Colonic mucosa (tissue), 4 donors: ENCODE measurements at regions not wholly inside any gene's neighbourhood (a gene's known extent, or its start where the extent isn't known, plus 50 kb on each side); places are given as distances from the start of the nearest gene placed in this dataset.

ENCODE experiments used
- DNase-seq: peaks from one replicate; pipeline ENCODE4 v3.0.0-alpha.2; 2020
- H3K27ac ChIP-seq: fragments of 200-600 bp; one replicate; pipeline ENCODE4 v1.8.0; 2021
- H3K27me3 ChIP-seq: fragments of 200-600 bp; one replicate; pipeline ENCODE4 v1.8.0; 2021
- H3K36me3 ChIP-seq: fragments of 200-600 bp; one replicate; pipeline ENCODE4 v1.8.0; 2021
- H3K4me1 ChIP-seq: fragments of 200-600 bp; one replicate; pipeline ENCODE4 v1.8.0; 2021; ENCODE audit warnings: mild to moderate bottlenecking
- H3K4me3 ChIP-seq: fragments of 200-600 bp; one replicate; pipeline ENCODE4 v1.8.0; 2021
- H3K9ac ChIP-seq, 2 donors: one replicate each; pipeline ENCODE4 v1.7.0; 2013; ENCODE audit warnings: control low read depth in 2 of 2, low read depth in 2 of 2, low read length in 2 of 2
- H3K9me3 ChIP-seq: fragments of 200-600 bp; one replicate; pipeline ENCODE4 v1.8.0; 2021
- CTCF ChIP-seq: fragments of 200-600 bp; IDR thresholded peaks from one replicate; pipeline ENCODE4 v1.8.0; 2022; ENCODE audit warnings: antibody characterized with exemption, mild to moderate bottlenecking
- intact Hi-C: fragments of 100-400 bp; cut with DNase I; formaldehyde crosslinking; loops from one replicate; pipeline ENCODE4 v1.14.1; 2022
- donor health status: healthy.
- donor health status: DM: no; HTN: no; CAD: no.
- donor health status: DM: no; HTN: no; CAD: no.

DNA sequence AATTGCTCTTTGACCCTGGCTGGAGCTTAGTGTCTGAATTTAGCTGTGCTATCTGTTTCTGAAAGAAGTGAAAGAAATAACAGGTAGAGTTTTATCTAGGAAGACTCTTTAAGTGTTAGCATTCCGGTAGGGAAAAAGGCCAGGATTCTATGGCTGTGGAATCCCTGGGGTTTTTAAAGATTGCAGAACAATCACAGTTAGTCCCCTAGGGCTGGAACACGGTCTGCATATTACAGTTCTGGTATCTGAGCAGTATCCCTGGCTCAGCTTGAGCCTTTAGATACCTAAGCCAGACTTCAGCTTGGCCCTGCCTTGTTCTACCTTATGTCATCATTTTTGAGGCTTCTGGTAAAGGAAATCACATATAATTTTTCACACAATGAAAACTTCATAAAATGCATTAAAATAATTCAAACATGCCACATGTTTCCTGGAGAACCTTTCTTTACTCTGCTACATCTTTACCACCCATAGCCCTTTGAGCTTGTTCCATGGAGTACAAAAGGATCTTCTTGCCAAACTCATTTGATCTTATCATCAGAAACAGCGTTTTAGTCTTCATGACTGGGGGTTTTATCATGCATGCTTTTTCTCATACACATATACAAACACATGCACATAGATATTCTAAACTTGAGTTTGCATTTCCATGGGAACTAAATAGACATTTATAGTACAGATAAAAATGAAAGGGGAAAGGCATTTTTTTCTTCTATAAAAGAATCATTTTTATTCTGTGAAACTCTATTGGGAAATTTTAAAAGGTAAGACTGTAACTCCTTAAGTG, 410.8 kb downstream of the CETN3 start:
- no peak for DNase-seq
- H3K27me3 ChIP-seq = no peaks in the 10 kb centered on the region

DNA sequence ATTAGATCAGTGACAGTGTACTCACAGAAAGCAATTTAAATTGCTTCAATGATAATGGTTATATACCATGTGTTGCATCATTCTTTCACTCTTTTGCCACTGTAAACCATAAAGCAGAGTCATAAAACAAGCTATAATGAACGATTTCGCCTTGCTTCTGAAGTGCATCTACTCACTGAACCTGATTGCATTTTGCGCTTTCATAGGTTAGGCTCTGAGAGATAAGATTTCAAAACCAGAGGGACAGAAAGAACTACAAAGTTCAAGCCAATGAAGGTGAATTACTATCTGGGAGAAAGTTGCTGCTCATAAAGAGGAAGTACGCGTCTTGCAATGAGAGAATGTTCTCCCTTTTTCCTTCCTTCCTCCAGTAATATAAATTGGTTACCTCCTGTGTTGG, 412.7 kb downstream of the CETN3 start:
- Histone ChIP-seq H3K4me1 (no peaks in the 10 kb centered on the region), H3K36me3 (no peaks in the 10 kb centered on the region), H3K27me3 (no peaks in the 10 kb centered on the region), H3K27ac (peak overlapping the region; percentile 15), H3K4me3 (no peak overlapping the region), H3K9ac (no peak overlapping the region), H3K9me3 (no peaks in the 10 kb centered on the region)
- no peak for TF ChIP-seq CTCF
- intact Hi-C loops = no loop called here
- DNase-seq = peak; percentile 24

More for the DNA sequence above, 410.8 kb downstream of the CETN3 start:
- no peaks in the 10 kb centered on the region for H3K9me3 ChIP-seq
- no peaks in the 10 kb centered on the region for H3K4me1 ChIP-seq
- no peaks in the 10 kb centered on the region for H3K36me3 ChIP-seq
- H3K27ac ChIP-seq = no peak overlapping the region
- TF ChIP-seq CTCF = no peak
- no peak overlapping the region for H3K9ac ChIP-seq
- intact Hi-C loops = no loop called here
- no peak overlapping the region for H3K4me3 ChIP-seq

DNA sequence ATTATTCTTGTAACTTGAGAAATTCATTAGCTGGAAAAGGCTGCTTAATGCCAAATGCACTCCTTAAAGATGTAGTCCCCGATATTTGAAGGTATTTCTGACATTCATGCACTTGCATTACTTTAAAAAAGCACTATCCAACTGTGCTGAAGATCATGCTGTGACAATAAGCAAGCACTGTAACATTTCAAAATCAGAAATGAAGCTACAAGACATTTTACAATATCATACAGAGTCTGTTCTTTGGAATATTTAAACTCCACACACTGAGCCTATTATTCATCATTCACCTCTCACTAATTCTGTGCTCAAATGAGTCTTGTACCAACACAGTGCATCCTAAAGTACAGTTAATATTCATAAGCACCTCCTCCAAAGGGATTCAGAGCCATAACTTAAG, 413.2 kb downstream of the CETN3 start:
- H3K27ac ChIP-seq = peak overlapping the region; percentile 15
- TF ChIP-seq CTCF = no peak

GRCh38 chr5:89994266-89994665, 415.3 kb downstream of the CETN3 start:
- TF ChIP-seq CTCF = no peak
- Histone ChIP-seq H3K9me3 (no peaks in the 10 kb centered on the region), H3K4me1 (no peaks in the 10 kb centered on the region)

More for the DNA sequence above, 413.2 kb downstream of the CETN3 start:
- no peaks in the 10 kb centered on the region for H3K9me3 ChIP-seq
- H3K4me1 ChIP-seq = no peaks in the 10 kb centered on the region
- H3K9ac ChIP-seq = no peak overlapping the region
- H3K36me3 ChIP-seq = no peaks in the 10 kb centered on the region
- DNase-seq = no peak
- intact Hi-C loops = no loop called here
- H3K27me3 ChIP-seq = no peaks in the 10 kb centered on the region
- H3K4me3 ChIP-seq = no peak overlapping the region

DNA sequence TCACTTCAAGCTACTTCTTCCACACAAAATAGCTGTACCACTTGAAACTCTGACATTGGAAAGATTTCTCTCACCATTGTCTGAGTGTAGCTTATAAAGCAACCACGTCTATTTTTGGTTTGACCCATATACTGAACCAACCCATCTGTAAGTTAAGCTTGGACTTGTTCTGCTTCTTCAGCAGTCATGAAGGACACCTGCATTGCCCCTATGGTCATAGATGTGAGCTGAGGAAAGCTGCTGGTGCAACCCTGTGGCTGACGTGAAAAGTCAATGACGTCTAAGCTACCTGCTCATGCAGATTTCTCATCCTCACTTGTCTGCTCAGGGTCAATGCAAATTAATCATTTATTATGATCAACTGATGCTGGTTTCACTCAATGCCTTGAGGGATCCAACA, 417.4 kb downstream of the CETN3 start:
- Histone ChIP-seq H3K27ac (no peak overlapping the region), H3K9me3 (no peaks in the 10 kb centered on the region), H3K27me3 (no peaks in the 10 kb centered on the region), H3K4me1 (no peaks in the 10 kb centered on the region), H3K36me3 (no peaks in the 10 kb centered on the region), H3K4me3 (no peak overlapping the region), H3K9ac (no peak overlapping the region)
- intact Hi-C loops = no loop called here
- no peak for TF ChIP-seq CTCF
- DNase-seq = no peak

More at GRCh38 chr5:89994266-89994665, 415.3 kb downstream of the CETN3 start:
- Histone ChIP-seq H3K36me3 (no peaks in the 10 kb centered on the region), H3K27me3 (no peaks in the 10 kb centered on the region), H3K4me3 (no peak overlapping the region), H3K27ac (no peak overlapping the region), H3K9ac (no peak overlapping the region)
- intact Hi-C loops = no loop called here
- DNase-seq = no peak
